ENCODE measurements at regions not wholly inside any gene's neighbourhood (a gene's known extent, or its start where the extent isn't known, plus 50 kb on each side); places are given as distances from the start of the nearest gene placed in this dataset.

GRCh38 chr6:132096996-132097395 lies 145.8 kb upstream of the CCN2 start:
- POLR2A ChIA-PET = no interaction called here
- no peak overlapping the region for H2AFZ ChIP-seq (ENCODE audit: low read length)
- H3K9me2 ChIP-seq (ENCODE audit: insufficient read depth, low read length) = no peaks in the 10 kb centered on the region
- no peak for DNase-seq (ENCODE audit: low spot score)
- CTCF ChIA-PET (ENCODE audit: unreplicated experiment) = no interaction called here
- H4K20me1 ChIP-seq (ENCODE audit: insufficient read depth, low read length) = no peaks in the 10 kb centered on the region
- H3K27ac ChIP-seq (ENCODE audit: low read depth, low read length, poor library complexity, severe bottlenecking) = no peak overlapping the region
- intact Hi-C loops (cut with micrococcal nuclease; ENCODE audit: unreplicated experiment) = no loop called here
- no peaks in the 10 kb centered on the region for H3K9me3 ChIP-seq (ENCODE audit: low read length)
- no peak overlapping the region for H3K4me2 ChIP-seq (ENCODE audit: low read length)
- no peak for TF ChIP-seq CTCF (conservative IDR thresholded peaks at IDR 0.05; ENCODE audit: low read length)
- TF ChIP-seq EZH2phosphoT487 (IDR thresholded peaks at IDR 0.05; ENCODE audit: borderline replicate concordance, low read depth, low read length) = no peak
- H3K79me2 ChIP-seq (ENCODE audit: insufficient read depth, low read depth, low read length) = no peaks in the 10 kb centered on the region
- BruUV-seq (replicated peaks) = no TSS peak
- no peaks in the 10 kb centered on the region for H3K36me3 ChIP-seq (ENCODE audit: insufficient read depth, low read length)
- no peaks in the 10 kb centered on the region for H3K4me1 ChIP-seq (ENCODE audit: insufficient read depth, low read length, poor library complexity, severe bottlenecking)
- no peak overlapping the region for H3K4me3 ChIP-seq (ENCODE audit: low read depth, low read length, poor library complexity, severe bottlenecking)

- no TSS peak for BruUV-seq (replicated peaks)
- POLR2A ChIA-PET = no interaction called here
- CTCF ChIA-PET (ENCODE audit: unreplicated experiment) = no interaction called here
These were observed 145.1 kb upstream of the CCN2 start for GRCh38 chr6:132096245-132096644.

GRCh38 chr6:132089173-132089572 lies 138.0 kb upstream of the CCN2 start:
- H4K20me1 ChIP-seq (ENCODE audit: insufficient read depth, low read length) = no peaks in the 10 kb centered on the region
- DNase-seq (ENCODE audit: low spot score) = no peak
- H3K4me3 ChIP-seq (ENCODE audit: low read depth, low read length, poor library complexity, severe bottlenecking) = no peak overlapping the region
- TF ChIP-seq EZH2phosphoT487 (IDR thresholded peaks at IDR 0.05; ENCODE audit: borderline replicate concordance, low read depth, low read length) (no peak), CTCF (conservative IDR thresholded peaks at IDR 0.05; ENCODE audit: low read length) (no peak)
- intact Hi-C loops (cut with micrococcal nuclease; ENCODE audit: unreplicated experiment) = no loop called here
- 0 out of 2 replicates have a peak, but pooled peaks cover 4% of the 10 kb centered on the region for H3K9me3 ChIP-seq (ENCODE audit: low read length)
- H3K27ac ChIP-seq (ENCODE audit: low read depth, low read length, poor library complexity, severe bottlenecking) = no peak overlapping the region
- H3K9me2 ChIP-seq (ENCODE audit: insufficient read depth, low read length) = no peaks in the 10 kb centered on the region
- H3K4me1 ChIP-seq (ENCODE audit: insufficient read depth, low read length, poor library complexity, severe bottlenecking) = peaks cover 14% of the 10 kb centered on the region
- no peaks in the 10 kb centered on the region for H3K36me3 ChIP-seq (ENCODE audit: insufficient read depth, low read length)
- no peak overlapping the region for H3K4me2 ChIP-seq (ENCODE audit: low read length)
- no peaks in the 10 kb centered on the region for H3K79me2 ChIP-seq (ENCODE audit: insufficient read depth, low read depth, low read length)
- ChIA-PET CTCF (ENCODE audit: unreplicated experiment) (no interaction called here), POLR2A (interaction anchor here (0.6 to 1.1 kb wide), 2 partner anchors 41 to 609 kb away, joined by 3 to 6 read pairs; no protein-coding TSS in a partner anchor)
- H2AFZ ChIP-seq (ENCODE audit: low read length) = 0 out of 2 replicates have a peak overlapping the region, but pooled peaks have one; percentile 38
- BruUV-seq (replicated peaks) = no TSS peak

More at GRCh38 chr6:132096245-132096644, 145.1 kb upstream of the CCN2 start:
- no peak for DNase-seq (ENCODE audit: low spot score)
- H3K4me2 ChIP-seq (ENCODE audit: low read length) = no peak overlapping the region
- no peaks in the 10 kb centered on the region for H4K20me1 ChIP-seq (ENCODE audit: insufficient read depth, low read length)
- intact Hi-C loops (cut with micrococcal nuclease; ENCODE audit: unreplicated experiment) = no loop called here
- no peaks in the 10 kb centered on the region for H3K79me2 ChIP-seq (ENCODE audit: insufficient read depth, low read depth, low read length)
- H3K4me1 ChIP-seq (ENCODE audit: insufficient read depth, low read length, poor library complexity, severe bottlenecking) = no peaks in the 10 kb centered on the region
- no peak for TF ChIP-seq CTCF (conservative IDR thresholded peaks at IDR 0.05; ENCODE audit: low read length)
- 0 out of 2 replicates have a peak, but pooled peaks cover 4% of the 10 kb centered on the region for H3K9me3 ChIP-seq (ENCODE audit: low read length)
- H2AFZ ChIP-seq (ENCODE audit: low read length) = no peak overlapping the region
- no peak overlapping the region for H3K4me3 ChIP-seq (ENCODE audit: low read depth, low read length, poor library complexity, severe bottlenecking)
- no peaks in the 10 kb centered on the region for H3K36me3 ChIP-seq (ENCODE audit: insufficient read depth, low read length)
- H3K9me2 ChIP-seq (ENCODE audit: insufficient read depth, low read length) = no peaks in the 10 kb centered on the region
- no peak overlapping the region for H3K27ac ChIP-seq (ENCODE audit: low read depth, low read length, poor library complexity, severe bottlenecking)
